SK-N-SH treated with all-trans-retinoic acid at 6 μM for 48 hours (cell line): ENCODE measurements at regions not wholly inside any gene's neighbourhood (a gene's known extent, or its start where the extent isn't known, plus 50 kb on each side); places are given as distances from the start of the nearest gene placed in this dataset.

Source experiments
- CREB5 ChIP-seq: fragments of 250-450 bp; sonication (Bioruptor Pico); IDR thresholded peaks from 2 replicates; pipeline ENCODE4 v1.5.1; 2020; ENCODE audit warnings: low read depth, mild to moderate bottlenecking, moderate library complexity
- PATZ1 ChIP-seq: fragments of 250-450 bp; sonication (Bioruptor Pico); IDR thresholded peaks from 2 replicates; pipeline ENCODE4 v1.8.0; 2020; ENCODE audit warnings: mild to moderate bottlenecking, moderate library complexity, borderline replicate concordance
- RARB ChIP-seq: fragments of 250-450 bp; sonication (Bioruptor Pico); IDR thresholded peaks from 2 replicates; pipeline ENCODE4 v1.8.0; 2021; ENCODE audit warnings: mild to moderate bottlenecking, moderate library complexity
- SNAI2 ChIP-seq: fragments of 250-450 bp; sonication (Bioruptor Pico); IDR thresholded peaks from 2 replicates; pipeline ENCODE4 v1.5.0; 2020; ENCODE audit warnings: mild to moderate bottlenecking, moderate library complexity
- TOX ChIP-seq: fragments of 250-450 bp; sonication (Bioruptor Pico); IDR thresholded peaks from 2 replicates; pipeline ENCODE4 v1.8.0; 2021; ENCODE audit warnings: mild to moderate bottlenecking, moderate library complexity, borderline replicate concordance
- TSHZ2 ChIP-seq: fragments of 250-450 bp; sonication (Bioruptor Pico); IDR thresholded peaks from 2 replicates; pipeline ENCODE4 v1.5.0; 2020; ENCODE audit warnings: mild to moderate bottlenecking, moderate library complexity
- ZNF8 ChIP-seq: fragments of 450-650 bp; formaldehyde crosslinking; IDR thresholded peaks from 2 replicates; pipeline ENCODE4 v1.5.0; 2020; ENCODE audit warnings: mild to moderate bottlenecking, moderate library complexity

- no peak for TF ChIP-seq SNAI2 (CRISPR knock-in tag)
- no peak for TF ChIP-seq CREB5 (CRISPR knock-in tag)
- TF ChIP-seq PATZ1 (CRISPR knock-in tag), result no peak
- no peak for TF ChIP-seq TSHZ2 (CRISPR knock-in tag)
- no peak for TF ChIP-seq ZNF8 (CRISPR knock-in tag)
- no peak for TF ChIP-seq TOX
- TF ChIP-seq RARB (CRISPR knock-in tag), result no peak
These were observed 312.1 kb downstream of the TFAP2C start for GRCh38 chr20:56941101-56941686.
